Head of caudate nucleus (tissue), 42 donors: ENCODE measurements at regions not wholly inside any gene's neighbourhood (a gene's known extent, or its start where the extent isn't known, plus 50 kb on each side); places are given as distances from the start of the nearest gene placed in this dataset.
"Not testable (repeated sequence)": the region's sequence is repeated elsewhere in the genome, so short reads cannot be mapped to it uniquely, and the experiment has no call there.

ENCODE experiments used
- DNase-seq, 42 donors: peaks; one replicate each; pipeline versions ENCODE4 v3.0.0 to v3.0.0-alpha.2; 2020 to 2021; ENCODE audit warnings: mixed read lengths in 7 of 42
- intact Hi-C: fragments of 100-400 bp; cut with DNase I; formaldehyde crosslinking; loops from one replicate; pipeline ENCODE4 v1.15.0; 2022

DNA sequence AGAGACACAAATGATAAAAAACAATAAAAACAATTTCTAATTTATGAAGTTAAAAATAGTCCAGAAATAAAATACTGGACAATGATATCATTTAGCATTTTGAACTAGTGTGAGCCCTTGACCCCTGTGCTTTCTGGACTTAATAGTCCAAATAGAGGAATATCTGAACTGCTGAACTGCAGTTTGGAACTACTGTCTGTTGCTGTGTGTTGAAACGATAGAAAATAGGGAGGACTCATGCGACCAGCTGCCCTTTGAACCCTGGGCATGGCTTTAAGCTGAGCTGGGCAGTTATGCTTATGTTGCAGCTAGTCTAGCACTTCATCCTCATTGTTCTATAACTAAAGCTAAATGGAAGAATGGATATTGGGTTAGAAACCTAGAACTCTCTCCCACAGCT, 99.5 kb downstream of the FMR1NB start:
- DNase-seq: no peak
- intact Hi-C loops: no loop called here

DNA sequence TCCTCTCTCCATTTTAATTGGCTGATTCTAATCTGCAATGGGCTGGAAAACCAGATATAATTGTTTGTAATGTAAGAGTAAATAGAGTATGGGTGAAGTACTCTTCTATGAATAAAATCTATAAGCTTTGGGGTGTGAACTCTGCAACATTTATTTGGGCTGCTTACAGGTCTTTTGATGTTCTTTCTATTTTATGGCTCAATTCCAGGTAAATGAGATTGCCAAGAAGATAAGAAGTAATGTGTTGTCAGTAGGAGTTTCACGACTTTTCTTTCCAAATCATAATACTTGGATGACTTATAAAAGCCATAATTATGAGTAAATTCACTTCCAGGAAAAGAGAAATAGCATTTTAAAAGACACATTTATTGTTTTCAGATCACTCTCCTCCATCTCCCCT, 103.5 kb downstream of the FMR1NB start:
- DNase-seq: no peak

DNA sequence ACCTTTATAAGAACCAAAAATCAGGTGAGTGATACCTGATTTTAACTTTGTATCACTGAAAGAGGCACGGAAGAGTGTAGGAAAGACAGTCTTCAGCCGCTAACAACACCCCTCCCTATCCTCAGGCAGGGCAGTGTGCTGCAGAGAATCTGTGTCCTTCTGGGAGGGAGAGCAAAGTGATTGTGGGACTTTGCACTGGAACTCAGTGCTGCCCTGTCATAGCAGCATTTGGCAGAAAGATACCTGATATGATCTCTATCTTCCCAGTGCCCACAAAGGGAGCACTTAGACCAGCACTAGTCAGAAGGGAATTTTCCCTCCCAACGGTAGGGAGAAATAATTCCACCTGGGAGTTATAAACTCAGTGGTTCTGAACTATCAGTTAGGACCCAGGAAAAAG, 139.0 kb downstream of the FMR1NB start:
- intact Hi-C loops: no loop called here
- no peak for DNase-seq

More for the DNA sequence above, 103.5 kb downstream of the FMR1NB start:
- intact Hi-C loops: no loop called here

DNA sequence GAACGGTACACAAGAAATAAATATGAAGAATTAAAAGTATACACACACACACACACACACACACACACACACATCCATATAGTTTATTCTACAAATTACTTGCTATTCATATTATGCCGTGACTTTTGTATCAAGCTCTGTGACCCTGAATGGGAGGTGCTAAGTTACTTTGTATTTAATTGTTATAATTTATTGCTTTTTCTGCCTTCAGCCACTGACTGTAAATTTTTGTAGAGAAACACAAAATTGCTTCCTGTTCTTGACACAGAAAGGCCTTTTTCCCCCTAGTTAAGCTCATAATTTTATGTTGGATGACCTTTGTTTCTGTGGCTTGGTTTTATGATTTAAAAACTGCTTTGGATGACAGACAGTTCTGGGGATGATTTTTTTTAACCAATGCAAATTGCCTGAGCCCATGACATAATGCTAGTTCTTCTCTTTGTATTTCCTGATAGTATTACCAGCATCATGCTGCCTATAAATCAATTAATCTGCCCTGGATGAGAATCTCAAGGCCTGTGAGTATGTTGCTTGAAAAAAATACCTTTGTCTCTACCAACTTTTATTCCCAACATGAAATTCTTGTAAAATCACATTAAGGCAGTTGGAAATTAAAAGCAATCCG, 140.0 kb downstream of the FMR1NB start:
- intact Hi-C loops: no loop called here
- DNase-seq: no peak

DNA sequence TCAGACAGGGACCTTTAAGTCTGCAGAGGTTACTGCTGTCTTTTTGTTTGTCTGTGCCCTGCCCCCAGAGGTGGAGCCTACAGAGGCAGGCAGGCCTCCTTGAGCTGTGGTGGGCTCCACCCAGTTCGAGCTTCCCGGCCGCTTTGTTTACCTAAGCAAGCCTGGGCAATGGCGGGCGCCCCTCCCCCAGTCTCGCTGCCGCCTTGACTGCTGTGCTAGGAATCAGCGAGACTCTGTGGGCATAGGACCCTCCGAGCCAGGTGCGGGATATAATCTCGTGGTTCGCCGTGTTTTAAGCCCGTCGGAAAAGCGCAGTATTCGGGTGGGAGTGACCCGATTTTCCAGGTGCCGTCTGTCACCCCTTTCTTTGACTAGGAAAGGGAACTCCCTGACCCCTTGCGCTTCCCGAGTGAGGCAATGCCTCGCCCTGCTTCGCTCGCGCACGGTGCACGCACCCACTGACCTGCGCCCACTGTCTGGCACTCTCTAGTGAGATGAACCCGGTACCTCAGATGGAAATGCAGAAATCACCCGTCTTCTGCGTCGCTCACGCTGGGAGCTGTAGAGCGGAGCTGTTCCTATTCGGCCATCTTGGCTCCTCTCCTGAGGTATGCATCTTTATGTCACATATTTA, 147.9 kb downstream of the FMR1NB start:
- intact Hi-C loops, DNase-seq: not testable (repeated sequence)

DNA sequence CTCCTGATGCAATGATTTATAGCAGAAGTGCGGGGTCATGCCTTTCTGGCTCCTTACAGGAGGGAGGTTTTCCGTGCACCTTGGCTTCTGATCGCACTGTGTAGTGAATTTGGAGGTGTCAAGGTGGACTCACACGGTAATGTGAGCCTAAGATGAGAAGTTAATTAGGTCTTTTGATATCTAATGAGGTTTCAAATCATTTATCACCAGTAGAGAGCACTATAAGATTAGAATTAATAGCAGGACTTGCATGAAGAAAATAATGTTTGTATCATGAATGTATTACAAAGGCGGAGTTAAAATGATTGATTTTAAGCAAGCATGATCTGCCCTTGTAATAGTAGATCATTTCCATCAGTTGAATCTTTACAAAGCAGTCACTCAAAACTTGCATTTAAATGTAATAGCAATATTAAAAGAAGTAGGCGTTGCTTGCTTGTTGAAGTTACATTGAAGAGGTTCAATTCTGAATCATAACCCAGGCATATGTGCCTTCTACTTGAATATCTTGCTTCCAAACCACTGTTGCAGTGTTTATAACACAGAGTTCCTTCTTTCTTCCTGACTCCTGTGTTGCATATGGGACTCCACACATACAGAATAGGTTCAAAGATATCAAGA, 152.1 kb downstream of the FMR1NB start:
- intact Hi-C loops: no loop called here
- DNase-seq: peak in 2 of 42 donors; percentile 3 to 9

DNA sequence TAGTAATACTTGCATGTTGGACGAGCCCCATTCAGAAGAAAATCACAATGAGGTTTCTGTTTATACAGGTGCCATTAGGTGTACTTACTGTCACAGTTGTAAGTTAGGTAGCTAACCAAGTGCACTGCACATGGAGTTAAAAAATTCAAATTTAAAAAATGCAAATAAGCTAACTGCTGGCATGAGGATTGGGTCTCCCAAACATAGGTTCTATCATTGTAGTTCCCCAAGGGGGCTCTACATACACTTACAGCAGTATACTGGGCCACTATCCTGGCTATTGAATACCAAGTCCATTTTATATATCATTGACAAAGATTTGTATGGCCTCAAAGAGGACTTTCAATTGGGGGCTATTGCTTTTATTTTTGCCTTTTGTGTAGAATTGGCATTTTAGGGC, 153.4 kb downstream of the FMR1NB start:
- DNase-seq: no peak
- intact Hi-C loops: no loop called here

DNA sequence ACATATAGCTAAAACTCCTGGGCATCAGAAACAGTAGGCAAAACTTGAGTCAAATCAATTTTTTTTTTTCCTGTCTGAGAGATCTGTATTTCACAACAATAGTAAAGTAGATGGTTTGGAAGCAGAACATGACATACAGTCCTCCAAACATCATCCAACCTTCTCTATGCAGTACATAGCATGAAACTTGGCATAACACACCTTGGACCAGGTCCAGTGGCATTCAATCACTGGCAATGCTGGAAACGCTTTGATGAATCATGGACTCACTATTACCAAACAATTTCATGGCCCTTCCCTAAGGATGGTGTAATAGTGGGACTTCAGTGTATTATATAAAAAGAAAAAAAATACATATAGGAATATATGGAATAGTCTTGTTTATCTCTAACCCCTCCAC, 154.6 kb downstream of the FMR1NB start:
- DNase-seq: no peak
- intact Hi-C loops: no loop called here

DNA sequence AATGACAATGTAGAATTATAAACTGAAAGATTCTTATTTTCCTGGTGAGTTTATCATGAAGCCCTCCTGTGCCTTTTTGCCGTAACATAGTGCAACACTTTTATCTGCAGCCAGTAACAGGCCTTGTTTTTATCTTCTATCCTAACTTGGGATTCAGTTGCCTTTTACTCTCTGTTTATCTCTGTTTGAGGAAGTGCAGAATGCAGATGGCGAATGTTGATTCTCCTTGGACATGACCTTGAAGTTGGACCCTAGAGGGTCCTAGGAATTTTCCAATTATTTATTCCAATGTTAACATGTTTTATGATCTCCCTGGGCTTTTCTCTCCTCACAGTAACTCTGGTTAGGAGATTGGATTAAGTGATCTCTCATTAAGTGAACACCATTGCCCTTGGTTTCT, 165.0 kb downstream of the FMR1NB start:
- intact Hi-C loops: no loop called here
- no peak for DNase-seq

DNA sequence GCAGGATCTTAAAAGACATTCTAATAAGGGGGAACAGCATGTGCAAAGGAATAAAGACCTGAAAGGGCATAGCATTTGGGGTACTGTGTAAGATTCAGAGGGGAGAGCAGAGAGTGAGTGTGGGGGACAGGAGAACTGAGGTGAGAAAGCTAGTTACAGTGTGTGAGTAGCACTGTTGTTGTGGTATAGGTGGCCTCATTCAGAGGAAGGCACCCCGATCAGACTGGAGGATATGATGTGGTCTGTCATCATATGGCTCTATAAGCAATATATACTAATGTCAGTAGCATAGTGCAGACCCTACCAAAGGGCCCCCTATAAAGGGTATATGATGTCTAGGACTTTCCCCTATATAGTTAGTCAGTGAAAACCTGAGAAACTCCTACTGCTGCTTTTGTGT, 175.8 kb downstream of the FMR1NB start:
- intact Hi-C loops: no loop called here

DNA sequence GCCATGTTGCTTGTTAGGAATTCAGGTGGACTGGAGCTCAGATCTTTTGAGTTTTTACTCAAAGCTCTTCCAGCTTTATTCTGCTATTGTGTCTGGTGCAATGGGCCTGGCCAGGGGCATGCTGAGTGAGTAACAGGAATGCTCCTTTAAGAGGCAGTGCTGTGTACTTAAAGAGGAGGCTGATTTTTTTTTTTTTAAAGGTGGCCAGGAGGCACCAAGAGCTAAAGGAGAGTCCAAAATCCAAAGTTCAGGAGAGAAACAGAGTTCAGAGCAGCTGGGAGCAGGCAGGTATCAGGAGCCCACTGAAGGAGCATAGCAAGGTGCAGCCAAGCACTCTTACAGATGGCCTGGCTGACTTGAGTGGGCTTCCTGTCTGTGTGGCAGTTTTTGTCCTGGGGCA, 178.7 kb downstream of the FMR1NB start:
- DNase-seq: no peak
- intact Hi-C loops: no loop called here

More for the DNA sequence above, 175.8 kb downstream of the FMR1NB start:
- no peak for DNase-seq

DNA sequence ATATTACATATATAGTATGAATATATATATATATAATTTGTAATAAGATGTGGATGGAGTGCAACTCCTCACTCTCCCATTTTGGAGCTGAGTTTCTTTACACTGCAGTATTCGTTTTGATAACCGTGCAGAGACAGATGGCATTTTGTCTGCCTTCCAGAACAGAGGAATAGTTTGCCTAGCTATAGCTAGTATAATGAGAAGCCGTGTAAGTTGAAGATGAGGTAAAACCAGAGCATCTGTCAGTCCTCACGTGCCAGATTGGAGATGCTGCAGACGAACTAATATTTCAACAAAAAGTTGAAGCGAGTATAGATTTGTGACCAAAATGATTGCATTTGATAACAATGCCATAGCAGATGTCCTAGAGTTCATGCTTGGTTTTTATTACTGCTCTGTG, 180.6 kb downstream of the FMR1NB start:
- intact Hi-C loops: no loop called here
- no peak for DNase-seq

DNA sequence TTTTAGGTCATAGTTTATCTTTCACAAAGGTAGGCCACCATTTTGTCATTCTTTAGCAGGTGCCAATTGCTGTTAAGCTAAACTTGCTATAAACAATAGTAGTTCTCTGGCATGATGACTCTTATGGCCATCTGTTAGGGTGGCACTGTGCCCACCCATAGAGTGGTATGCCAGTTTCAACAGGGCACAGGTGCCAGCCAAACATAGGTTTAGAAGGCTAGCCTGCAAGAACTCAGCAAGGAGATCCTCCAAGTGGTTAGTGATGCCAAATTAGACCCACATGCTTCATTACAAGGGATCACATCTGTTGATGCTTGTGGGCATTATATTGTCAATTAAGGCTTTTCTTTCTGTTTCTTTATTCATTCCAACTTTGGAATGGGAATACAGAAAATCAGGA, 204.5 kb downstream of the FMR1NB start:
- DNase-seq: no peak
- intact Hi-C loops: no loop called here

DNA sequence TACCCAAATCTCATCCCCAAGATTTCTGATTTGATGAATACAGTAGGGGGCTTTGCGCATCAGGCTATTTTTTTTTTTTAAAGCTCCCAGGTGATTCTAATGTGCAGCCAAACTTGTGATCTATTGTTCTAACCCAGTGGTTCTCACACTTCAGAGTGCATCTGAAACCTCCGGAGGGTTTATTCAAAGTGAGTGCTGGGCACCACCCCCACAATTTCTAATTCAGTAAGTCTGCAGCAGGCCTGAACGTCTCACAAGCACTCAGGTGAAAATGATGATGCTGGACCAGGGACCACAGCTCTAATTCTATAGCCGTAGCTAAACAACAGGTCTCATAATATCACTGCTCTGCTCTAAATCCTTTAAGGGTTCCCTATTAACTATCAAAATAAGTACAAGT, 211.4 kb downstream of the FMR1NB start:
- DNase-seq: no peak
- intact Hi-C loops: no loop called here

DNA sequence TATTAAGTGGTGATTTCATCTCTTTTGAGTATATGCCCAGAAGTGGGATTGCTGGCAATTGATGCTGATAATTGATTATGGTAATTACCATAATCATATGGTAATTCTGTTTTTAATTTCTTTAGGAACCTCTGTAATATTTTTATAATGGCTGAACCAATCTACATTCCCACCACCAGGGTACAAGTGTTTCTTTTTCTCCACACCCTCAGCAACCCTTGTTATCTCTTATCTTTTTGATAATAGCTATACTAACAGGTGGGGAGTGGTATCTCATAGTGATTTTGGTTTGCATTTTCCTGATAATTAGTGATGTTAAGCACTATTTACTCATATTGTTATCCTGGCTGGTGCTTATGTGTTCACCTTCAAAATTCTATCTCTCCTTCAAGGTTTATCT, 212.6 kb downstream of the FMR1NB start:
- intact Hi-C loops: no loop called here
- no peak for DNase-seq

DNA sequence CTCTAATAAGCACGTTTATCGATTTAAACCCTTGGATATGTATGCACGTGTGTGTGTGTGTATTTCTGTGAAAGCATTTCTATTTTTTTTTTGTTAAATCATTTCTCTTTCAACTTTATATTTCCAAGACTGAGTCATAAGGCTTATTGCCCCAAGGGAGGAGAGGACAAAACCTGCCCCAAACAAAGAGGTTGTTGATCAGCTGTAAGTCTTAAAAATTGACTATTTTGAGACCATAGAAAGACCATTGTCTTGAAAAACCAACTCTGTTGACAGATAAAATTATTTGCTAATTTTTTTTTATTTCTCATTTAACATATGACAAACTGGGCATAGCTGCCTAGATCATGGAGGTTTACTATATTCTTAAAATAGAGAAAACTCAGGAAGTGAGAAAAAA, 222.4 kb downstream of the FMR1NB start:
- DNase-seq: no peak
- intact Hi-C loops: no loop called here

DNA sequence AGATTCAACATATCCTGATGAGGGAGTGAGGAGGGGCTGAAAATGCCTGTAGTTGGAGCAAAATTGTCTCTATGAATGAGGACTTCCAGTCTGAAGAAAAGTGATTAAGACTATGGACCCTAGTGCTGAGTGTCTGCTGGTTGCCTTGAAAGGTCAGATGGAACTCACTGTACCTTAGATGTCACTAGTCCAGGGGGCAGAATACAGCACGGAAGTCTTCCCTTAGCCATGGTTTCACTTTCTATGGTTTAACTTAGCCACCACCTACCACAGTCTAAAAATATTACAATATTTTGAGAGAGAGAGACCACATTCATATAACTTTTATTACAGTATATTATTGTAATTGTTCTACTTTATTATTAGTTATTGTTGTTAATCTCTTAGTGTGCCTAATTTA, 223.1 kb downstream of the FMR1NB start:
- DNase-seq: no peak
- intact Hi-C loops: no loop called here

DNA sequence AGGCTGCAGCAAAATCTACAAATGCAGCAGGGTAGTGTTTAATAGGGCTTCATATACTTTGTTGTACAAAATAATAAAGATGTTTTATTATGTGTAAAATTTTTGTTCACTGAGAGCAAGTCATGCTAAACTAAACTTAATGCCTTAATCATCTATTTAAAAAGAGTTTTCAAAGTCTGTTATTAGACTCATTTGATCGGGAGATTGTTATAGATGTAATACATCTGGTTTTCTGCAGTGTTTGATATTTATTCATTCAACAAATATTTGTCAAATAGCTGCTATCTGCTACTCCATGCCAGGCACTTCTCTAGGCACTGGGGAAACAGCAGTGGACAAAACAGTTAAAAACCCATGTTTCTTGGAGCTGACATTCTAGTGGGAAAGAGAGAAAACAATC, 233.6 kb downstream of the FMR1NB start:
- no peak for DNase-seq
- intact Hi-C loops: no loop called here

DNA sequence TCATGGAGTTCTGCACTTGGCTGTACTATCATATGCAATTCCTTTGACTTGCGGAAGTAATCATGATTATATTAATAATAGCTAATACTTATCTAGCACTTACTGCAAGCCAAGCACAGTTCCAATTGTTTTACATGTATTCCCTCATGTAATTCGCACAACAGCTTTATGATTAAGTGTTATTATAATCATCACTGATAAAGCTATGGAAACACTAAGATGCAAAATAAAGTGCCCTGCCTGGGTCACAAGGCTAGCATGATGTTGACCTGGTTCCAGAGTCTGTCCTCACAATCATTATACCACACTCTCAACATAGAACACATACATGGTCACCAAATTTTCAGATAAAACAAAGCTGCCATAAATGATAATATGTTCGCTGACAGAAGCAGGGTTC, 234.6 kb downstream of the FMR1NB start:
- intact Hi-C loops: no loop called here
- no peak for DNase-seq

DNA sequence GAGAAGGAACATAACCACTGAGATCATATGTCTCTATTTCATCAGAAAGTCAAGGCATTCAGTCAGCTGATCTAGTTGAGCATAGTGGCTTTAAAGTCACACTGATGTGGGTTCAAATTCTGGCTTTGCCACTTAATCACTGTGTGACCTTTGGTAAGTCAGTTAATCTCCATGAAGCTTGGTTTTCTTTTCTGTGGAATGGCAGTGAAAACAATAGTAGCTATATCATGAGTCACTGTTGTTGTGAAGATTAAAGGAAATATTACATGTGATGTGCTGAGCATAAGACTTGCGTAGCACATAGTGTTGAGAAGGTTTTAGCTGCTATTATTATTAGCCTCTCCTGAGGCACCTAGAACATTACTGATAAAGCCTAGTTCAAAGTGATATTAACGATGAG, 242.2 kb downstream of the FMR1NB start:
- no peak for DNase-seq
- intact Hi-C loops: no loop called here

DNA sequence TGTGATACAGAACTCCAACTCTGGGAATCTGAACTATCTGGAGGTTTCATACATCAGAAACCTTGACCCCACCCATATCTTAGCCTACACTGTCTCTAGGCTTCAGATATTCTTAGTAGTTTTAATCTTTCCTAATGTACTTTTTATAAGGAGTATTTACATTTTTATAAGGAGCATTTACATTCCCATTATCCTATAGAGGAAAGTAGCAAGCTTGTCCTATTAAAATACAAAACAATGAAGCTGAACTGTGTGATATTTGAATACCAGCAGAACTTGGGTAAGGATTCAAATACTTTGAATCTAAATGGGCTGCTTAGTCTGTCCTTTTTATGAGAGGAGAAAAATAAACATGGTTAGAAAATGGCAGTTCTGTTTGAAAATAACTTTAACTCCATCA, 247.4 kb downstream of the FMR1NB start:
- DNase-seq: no peak
- intact Hi-C loops: no loop called here
